Thoracic aorta (tissue), 2 donors: ENCODE measurements at regions not wholly inside any gene's neighbourhood (a gene's known extent, or its start where the extent isn't known, plus 50 kb on each side); places are given as distances from the start of the nearest gene placed in this dataset.

ENCODE experiments used
- ATAC-seq: fragments of 150-250 bp; one replicate; pipeline ENCODE4 v1.8.0; 2017; ENCODE audit warnings: low read depth; ENCODE audit not compliant: insufficient number of reproducible peaks, low FRiP score
- DNase-seq: peaks from one replicate; pipeline ENCODE4 v3.0.0-alpha.2; 2020; ENCODE audit warnings: low spot score
- H3K27ac ChIP-seq, 2 donors: fragments of 200-600 bp; sonication (generic); 1 replicate in 1 of 2; 2 replicates in 1 of 2; pipeline ENCODE4 v1.5.1; 2016; ENCODE audit warnings: mild to moderate bottlenecking in 2 of 2, moderate library complexity in 2 of 2
- H3K27me3 ChIP-seq: fragments of 200-600 bp; sonication (generic); replicated peaks from 2 replicates; pipeline ENCODE4 v1.6.0; 2016; ENCODE audit warnings: mild to moderate bottlenecking; ENCODE audit not compliant: insufficient read depth
- H3K36me3 ChIP-seq: fragments of 200-600 bp; sonication (generic); one replicate; pipeline ENCODE4 v1.5.1; 2016
- H3K4me1 ChIP-seq, 2 donors: fragments of 200-600 bp; sonication (generic); 1 replicate in 1 of 2; 2 replicates in 1 of 2; pipeline versions ENCODE4 v1.5.1 to v1.6.0; 2016; ENCODE audit warnings: low read depth in 2 of 2, mild to moderate bottlenecking in 1 of 2; ENCODE audit not compliant: control insufficient read depth in 1 of 2
- H3K4me3 ChIP-seq: fragments of 200-600 bp; sonication (generic); 2 replicates; pipeline ENCODE4 v1.5.1; 2016; ENCODE audit warnings: mild to moderate bottlenecking
- H3K9me3 ChIP-seq: fragments of 200-600 bp; sonication (generic); 2 replicates; pipeline ENCODE4 v1.5.1; 2016
- CTCF ChIP-seq: fragments of 200-600 bp; sonication (generic); IDR thresholded peaks from one replicate; pipeline ENCODE4 v1.5.1; 2019; ENCODE audit warnings: antibody characterized with exemption

- no peak overlapping the region for H3K27ac ChIP-seq
- no peaks in the 10 kb centered on the region for H3K36me3 ChIP-seq
- ATAC-seq (no peak), DNase-seq (no peak)
- H3K9me3 ChIP-seq, result no peaks in the 10 kb centered on the region
- no peaks in the 10 kb centered on the region for H3K27me3 ChIP-seq
- TF ChIP-seq CTCF, result no peak
- H3K4me1 ChIP-seq, result no peaks in the 10 kb centered on the region
- H3K4me3 ChIP-seq, result no peak overlapping the region
These were observed 192.8 kb upstream of the NRIP1 start for GRCh38 chr21:15257646-15258045.

- no peak for DNase-seq
- H3K27me3 ChIP-seq, result no peaks in the 10 kb centered on the region
- no peak overlapping the region for H3K4me3 ChIP-seq
- H3K9me3 ChIP-seq, result no peaks in the 10 kb centered on the region
- no peak for ATAC-seq
- no peak for TF ChIP-seq CTCF
- no peaks in the 10 kb centered on the region for H3K4me1 ChIP-seq
- H3K27ac ChIP-seq, result no peak overlapping the region
- H3K36me3 ChIP-seq, result no peaks in the 10 kb centered on the region
These were observed 195.0 kb upstream of the NRIP1 start for GRCh38 chr21:15259824-15260223.

GRCh38 chr21:15260604-15261003 is 195.8 kb upstream of the NRIP1 start:
- no peak for DNase-seq
- Histone ChIP-seq H3K36me3 (no peaks in the 10 kb centered on the region), H3K27ac (no peak overlapping the region), H3K4me1 (no peaks in the 10 kb centered on the region), H3K27me3 (no peaks in the 10 kb centered on the region), H3K4me3 (no peak overlapping the region), H3K9me3 (no peaks in the 10 kb centered on the region)
- no peak for TF ChIP-seq CTCF
- no peak for ATAC-seq

GRCh38 chr21:15264084-15264665 is 199.4 kb upstream of the NRIP1 start:
- Histone ChIP-seq H3K27me3 (no peaks in the 10 kb centered on the region), H3K4me1 (no peaks in the 10 kb centered on the region), H3K36me3 (no peaks in the 10 kb centered on the region), H3K4me3 (no peak overlapping the region), H3K27ac (no peak overlapping the region), H3K9me3 (no peaks in the 10 kb centered on the region)
- no peak for TF ChIP-seq CTCF
- ATAC-seq, result no peak
- no peak for DNase-seq

GRCh38 chr21:15272171-15272570 is 207.4 kb upstream of the NRIP1 start:
- H3K27me3 ChIP-seq, result no peaks in the 10 kb centered on the region

More at GRCh38 chr21:15272171-15272570, 207.4 kb upstream of the NRIP1 start:
- H3K9me3 ChIP-seq, result no peaks in the 10 kb centered on the region
- DNase-seq, result no peak
- H3K27ac ChIP-seq, result no peak overlapping the region
- ATAC-seq, result no peak
- H3K4me1 ChIP-seq, result no peaks in the 10 kb centered on the region
- no peak overlapping the region for H3K4me3 ChIP-seq
- no peak for TF ChIP-seq CTCF
- no peaks in the 10 kb centered on the region for H3K36me3 ChIP-seq
